ENCODE measurements at regions not wholly inside any gene's neighbourhood (a gene's known extent, or its start where the extent isn't known, plus 50 kb on each side); places are given as distances from the start of the nearest gene placed in this dataset.

DNA sequence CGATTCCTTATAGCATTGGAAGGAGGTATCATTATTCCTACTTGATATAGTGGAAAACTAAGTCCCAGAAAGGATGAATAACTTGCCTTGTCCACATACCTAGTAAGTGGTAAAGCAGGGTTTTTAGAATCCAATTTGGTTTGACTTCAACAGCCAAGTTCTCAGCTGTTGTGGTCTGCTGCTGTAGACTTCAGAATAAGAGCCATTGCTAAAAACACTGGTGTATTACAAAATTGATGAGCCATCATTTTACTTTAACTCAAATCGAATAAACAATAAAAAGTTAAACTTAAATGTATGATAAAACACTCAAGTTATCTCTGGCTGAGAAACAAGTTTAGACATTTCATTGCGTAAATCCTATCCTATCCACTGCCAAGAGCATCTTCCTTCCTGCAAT is 610.8 kb downstream of the TLE1 start:
- TF ChIP-seq, protein P1, sequence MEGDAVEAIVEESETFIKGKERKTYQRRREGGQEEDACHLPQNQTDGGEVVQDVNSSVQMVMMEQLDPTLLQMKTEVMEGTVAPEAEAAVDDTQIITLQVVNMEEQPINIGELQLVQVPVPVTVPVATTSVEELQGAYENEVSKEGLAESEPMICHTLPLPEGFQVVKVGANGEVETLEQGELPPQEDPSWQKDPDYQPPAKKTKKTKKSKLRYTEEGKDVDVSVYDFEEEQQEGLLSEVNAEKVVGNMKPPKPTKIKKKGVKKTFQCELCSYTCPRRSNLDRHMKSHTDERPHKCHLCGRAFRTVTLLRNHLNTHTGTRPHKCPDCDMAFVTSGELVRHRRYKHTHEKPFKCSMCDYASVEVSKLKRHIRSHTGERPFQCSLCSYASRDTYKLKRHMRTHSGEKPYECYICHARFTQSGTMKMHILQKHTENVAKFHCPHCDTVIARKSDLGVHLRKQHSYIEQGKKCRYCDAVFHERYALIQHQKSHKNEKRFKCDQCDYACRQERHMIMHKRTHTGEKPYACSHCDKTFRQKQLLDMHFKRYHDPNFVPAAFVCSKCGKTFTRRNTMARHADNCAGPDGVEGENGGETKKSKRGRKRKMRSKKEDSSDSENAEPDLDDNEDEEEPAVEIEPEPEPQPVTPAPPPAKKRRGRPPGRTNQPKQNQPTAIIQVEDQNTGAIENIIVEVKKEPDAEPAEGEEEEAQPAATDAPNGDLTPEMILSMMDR (IDR thresholded peaks at IDR 0.05; ENCODE audit: low read depth, low read length, poor library complexity, severe bottlenecking) = no peak
- no peak for TF ChIP-seq EZH2phosphoT487 (IDR thresholded peaks at IDR 0.05; ENCODE audit: borderline replicate concordance, low read length)
